ENCODE measurements at regions not wholly inside any gene's neighbourhood (a gene's known extent, or its start where the extent isn't known, plus 50 kb on each side); places are given as distances from the start of the nearest gene placed in this dataset.
A peak's percentile ranks its signal among the peaks of the same experiment; 100 is the strongest.

DNA sequence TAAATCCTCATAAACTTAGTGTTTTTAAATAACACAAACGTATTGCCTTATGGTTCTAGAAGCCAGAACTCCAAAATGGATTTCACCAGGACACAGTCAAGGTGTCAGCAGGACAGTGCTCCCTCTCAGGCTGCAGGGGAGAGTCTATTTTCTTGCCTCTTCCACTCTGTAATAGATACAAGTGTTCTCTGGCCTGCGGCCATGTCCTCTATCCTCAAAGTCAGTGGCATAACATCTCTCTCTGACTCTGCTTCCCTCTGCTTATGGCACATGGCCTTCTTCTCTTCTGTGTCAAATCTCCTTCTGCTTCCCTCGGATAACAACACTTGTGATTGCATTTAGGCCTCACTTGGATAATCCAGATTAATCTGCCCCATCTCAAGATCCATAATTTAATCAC, 129.4 kb upstream of the OR13F1 start:
- Histone ChIP-seq H3K9me3 (ENCODE audit: control insufficient read depth, insufficient read depth, low read length) (peaks cover 2% of the 10 kb centered on the region), H3K27me3 (ENCODE audit: control insufficient read depth, insufficient read depth, low read length) (no peaks in the 10 kb centered on the region), H3K4me3 (ENCODE audit: low read length) (no peak overlapping the region), H3K4me1 (ENCODE audit: control insufficient read depth, insufficient read depth, low read length) (no peaks in the 10 kb centered on the region), H3K36me3 (ENCODE audit: control insufficient read depth, insufficient read depth, low read length) (no peaks in the 10 kb centered on the region), H3K27ac (ENCODE audit: low read length) (no peak overlapping the region)
- Mint-ChIP-seq H3K4me3 (no peak overlapping the region), H3K4me1 (no peaks in the 10 kb centered on the region), H3K27ac (no peak overlapping the region), H3K27me3 (ENCODE audit: low read depth in 2 of 2) (no peaks in the 10 kb centered on the region), H3K36me3 (no peaks in the 10 kb centered on the region), H3K9me3 (peaks cover 2 to 8% of the 10 kb centered on the region in 2 donors)
- ATAC-seq (no peak), DNase-seq (no peak)
- intact Hi-C loops (cut with micrococcal nuclease) = no loop called here
- 74% methylated on average over 3 of the region's 3 CpGs for WGBS (ENCODE audit: insufficient coverage)
- TF ChIP-seq, protein P1, sequence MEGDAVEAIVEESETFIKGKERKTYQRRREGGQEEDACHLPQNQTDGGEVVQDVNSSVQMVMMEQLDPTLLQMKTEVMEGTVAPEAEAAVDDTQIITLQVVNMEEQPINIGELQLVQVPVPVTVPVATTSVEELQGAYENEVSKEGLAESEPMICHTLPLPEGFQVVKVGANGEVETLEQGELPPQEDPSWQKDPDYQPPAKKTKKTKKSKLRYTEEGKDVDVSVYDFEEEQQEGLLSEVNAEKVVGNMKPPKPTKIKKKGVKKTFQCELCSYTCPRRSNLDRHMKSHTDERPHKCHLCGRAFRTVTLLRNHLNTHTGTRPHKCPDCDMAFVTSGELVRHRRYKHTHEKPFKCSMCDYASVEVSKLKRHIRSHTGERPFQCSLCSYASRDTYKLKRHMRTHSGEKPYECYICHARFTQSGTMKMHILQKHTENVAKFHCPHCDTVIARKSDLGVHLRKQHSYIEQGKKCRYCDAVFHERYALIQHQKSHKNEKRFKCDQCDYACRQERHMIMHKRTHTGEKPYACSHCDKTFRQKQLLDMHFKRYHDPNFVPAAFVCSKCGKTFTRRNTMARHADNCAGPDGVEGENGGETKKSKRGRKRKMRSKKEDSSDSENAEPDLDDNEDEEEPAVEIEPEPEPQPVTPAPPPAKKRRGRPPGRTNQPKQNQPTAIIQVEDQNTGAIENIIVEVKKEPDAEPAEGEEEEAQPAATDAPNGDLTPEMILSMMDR (IDR thresholded peaks at IDR 0.05) = no peak

DNA sequence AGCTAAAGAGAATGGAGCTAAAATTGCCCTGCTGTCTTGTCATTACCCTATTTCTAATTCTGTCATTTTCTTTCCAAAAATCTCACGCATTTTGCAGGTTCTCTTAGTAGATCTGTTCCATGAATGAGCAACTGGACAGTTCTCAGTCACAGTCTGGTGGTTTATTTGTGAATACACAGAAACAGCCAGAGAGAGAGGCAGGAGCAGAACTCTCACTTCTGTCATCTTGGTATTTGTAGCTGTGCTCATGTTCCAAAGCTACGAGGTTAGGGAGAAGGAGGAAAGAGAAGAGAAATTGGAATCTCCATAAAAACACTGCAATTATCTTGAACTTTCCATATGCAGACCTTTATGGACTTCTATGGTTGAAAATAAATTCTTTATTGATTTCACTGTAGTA, 118.0 kb upstream of the OR13F1 start:
- TF ChIP-seq, protein P1 (IDR thresholded peaks at IDR 0.05) = no peak
- Mint-ChIP-seq H3K9me3 (peaks cover 0 to 4% of the 10 kb centered on the region in 2 donors), H3K27ac (no peak overlapping the region), H3K27me3 (ENCODE audit: low read depth in 2 of 2) (no peaks in the 10 kb centered on the region), H3K36me3 (no peaks in the 10 kb centered on the region), H3K4me1 (no peaks in the 10 kb centered on the region), H3K4me3 (no peak overlapping the region)
- ATAC-seq (no peak), DNase-seq (no peak)
- Histone ChIP-seq H3K36me3 (ENCODE audit: control insufficient read depth, insufficient read depth, low read length) (no peaks in the 10 kb centered on the region), H3K4me1 (ENCODE audit: control insufficient read depth, insufficient read depth, low read length) (no peaks in the 10 kb centered on the region), H3K27ac (ENCODE audit: low read length) (no peak overlapping the region), H3K27me3 (ENCODE audit: control insufficient read depth, insufficient read depth, low read length) (no peaks in the 10 kb centered on the region), H3K4me3 (ENCODE audit: low read length) (no peak overlapping the region), H3K9me3 (ENCODE audit: control insufficient read depth, insufficient read depth, low read length) (no peaks in the 10 kb centered on the region)
- intact Hi-C loops (cut with micrococcal nuclease) = no loop called here
- 83% methylated on average over 1 of the region's 2 CpGs for WGBS (ENCODE audit: insufficient coverage)

DNA sequence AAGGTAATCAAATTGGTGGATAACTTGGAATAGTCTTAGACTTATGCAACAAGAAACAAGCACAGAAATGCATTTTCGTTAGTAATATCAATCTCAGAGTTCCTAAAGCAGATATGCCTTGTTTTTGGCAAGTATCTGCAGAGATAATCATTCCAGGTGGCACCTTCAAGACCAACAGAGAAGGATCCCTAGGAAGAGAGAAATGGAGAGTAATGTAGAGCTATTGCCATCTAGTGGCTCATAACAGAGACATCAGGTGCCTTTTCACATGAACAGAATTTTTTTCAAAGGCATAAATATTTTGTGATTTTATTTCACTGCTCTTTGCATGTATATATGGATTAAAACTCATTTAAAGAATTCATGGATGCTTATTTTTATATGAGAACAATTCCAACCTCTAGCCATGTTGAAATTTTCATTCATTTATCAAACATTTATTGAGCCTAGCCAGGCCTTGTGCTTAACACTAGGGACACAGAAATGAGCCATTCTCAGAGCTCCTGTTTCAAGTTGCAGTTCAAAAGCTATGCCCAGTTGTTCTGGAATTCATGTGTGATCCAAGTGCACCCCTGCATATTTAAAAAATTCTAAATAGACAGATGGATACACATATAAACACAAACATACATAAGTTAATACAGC, 117.5 kb upstream of the OR13F1 start:
- Histone ChIP-seq H3K36me3 (ENCODE audit: control insufficient read depth, insufficient read depth, low read length) (no peaks in the 10 kb centered on the region), H3K4me3 (ENCODE audit: low read length) (no peak overlapping the region), H3K4me1 (ENCODE audit: control insufficient read depth, insufficient read depth, low read length) (no peaks in the 10 kb centered on the region), H3K27ac (ENCODE audit: low read length) (no peak overlapping the region), H3K9me3 (ENCODE audit: control insufficient read depth, insufficient read depth, low read length) (no peaks in the 10 kb centered on the region), H3K27me3 (ENCODE audit: control insufficient read depth, insufficient read depth, low read length) (no peaks in the 10 kb centered on the region)
- Mint-ChIP-seq H3K27ac (no peak overlapping the region), H3K36me3 (no peaks in the 10 kb centered on the region), H3K4me3 (no peak overlapping the region), H3K9me3 (peaks cover 0 to 4% of the 10 kb centered on the region in 2 donors), H3K27me3 (ENCODE audit: low read depth in 2 of 2) (no peaks in the 10 kb centered on the region), H3K4me1 (no peaks in the 10 kb centered on the region)
- intact Hi-C loops (cut with micrococcal nuclease) = no loop called here
- ATAC-seq = no peak
- peak in 1 of 2 donors; percentile 3 for DNase-seq
- 22% methylated on average over 1 of the region's 1 CpG for WGBS (ENCODE audit: insufficient coverage)
- TF ChIP-seq, protein P1 (IDR thresholded peaks at IDR 0.05) = no peak

DNA sequence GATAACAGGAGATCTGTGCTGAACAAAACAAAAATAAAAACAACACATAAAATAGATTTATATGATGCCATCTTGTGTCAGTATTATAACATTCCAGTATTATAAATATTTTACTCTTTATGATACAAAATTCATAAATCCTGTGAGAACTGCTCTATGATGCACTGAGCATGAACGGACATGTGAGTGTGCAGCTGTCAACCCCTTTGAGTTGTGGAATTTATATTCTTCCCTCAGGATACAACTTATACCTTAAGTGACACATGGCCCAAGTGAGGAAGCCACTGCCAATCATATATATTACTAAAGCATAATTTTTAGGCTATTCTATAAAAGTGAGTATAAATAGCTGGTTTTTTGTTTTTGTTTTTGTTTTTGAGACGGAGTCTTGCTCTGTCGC, 116.0 kb upstream of the OR13F1 start:
- Mint-ChIP-seq H3K4me3 (no peak overlapping the region), H3K4me1 (no peaks in the 10 kb centered on the region), H3K9me3 (peaks cover 0 to 6% of the 10 kb centered on the region in 2 donors), H3K27ac (no peak overlapping the region), H3K27me3 (ENCODE audit: low read depth in 2 of 2) (no peaks in the 10 kb centered on the region), H3K36me3 (no peaks in the 10 kb centered on the region)
- ATAC-seq (no peak), DNase-seq (no peak)
- Histone ChIP-seq H3K36me3 (ENCODE audit: control insufficient read depth, insufficient read depth, low read length) (no peaks in the 10 kb centered on the region), H3K9me3 (ENCODE audit: control insufficient read depth, insufficient read depth, low read length) (no peaks in the 10 kb centered on the region), H3K27me3 (ENCODE audit: control insufficient read depth, insufficient read depth, low read length) (no peaks in the 10 kb centered on the region), H3K27ac (ENCODE audit: low read length) (no peak overlapping the region), H3K4me3 (ENCODE audit: low read length) (no peak overlapping the region), H3K4me1 (ENCODE audit: control insufficient read depth, insufficient read depth, low read length) (no peaks in the 10 kb centered on the region)
- 100% methylated on average over 2 of the region's 3 CpGs for WGBS (ENCODE audit: insufficient coverage)
- intact Hi-C loops (cut with micrococcal nuclease) = no loop called here
- TF ChIP-seq, protein P1 (IDR thresholded peaks at IDR 0.05) = no peak
